ENCODE measurements at regions not wholly inside any gene's neighbourhood (a gene's known extent, or its start where the extent isn't known, plus 50 kb on each side); places are given as distances from the start of the nearest gene placed in this dataset.
A peak's percentile ranks its signal among the peaks of the same experiment; 100 is the strongest.
"Not testable (repeated sequence)": the region's sequence is repeated elsewhere in the genome, so short reads cannot be mapped to it uniquely, and the experiment has no call there.

GRCh38 chr16:29141586-29142324, 156.9 kb downstream of the LAT start:
- DNase-seq (ENCODE audit: insufficient read length, low spot score), result no peak
- TF ChIP-seq POLR2A (IDR thresholded peaks at IDR 0.05; ENCODE audit: low read depth, low read length) (no peak), POLR2AphosphoS5 (IDR thresholded peaks at IDR 0.05; ENCODE audit: low read depth, low read length) (no peak), TAF1 (IDR thresholded peaks at IDR 0.05; ENCODE audit: low read depth, low read length) (no peak), SPI1 (IDR thresholded peaks at IDR 0.05; ENCODE audit: low read depth, low read length) (no peak), PAX5 (IDR thresholded peaks at IDR 0.05; ENCODE audit: insufficient read depth, low read length, severe bottlenecking) (no peak), POU2F2 (IDR thresholded peaks at IDR 0.05; ENCODE audit: low read depth, low read length) (no peak)
- FAIRE-seq, result no peak

- FAIRE-seq; DNase-seq (ENCODE audit: insufficient read length, low spot score): not testable (repeated sequence)
These were observed 156.3 kb downstream of the LAT start for GRCh38 chr16:29141121-29141520.

DNA sequence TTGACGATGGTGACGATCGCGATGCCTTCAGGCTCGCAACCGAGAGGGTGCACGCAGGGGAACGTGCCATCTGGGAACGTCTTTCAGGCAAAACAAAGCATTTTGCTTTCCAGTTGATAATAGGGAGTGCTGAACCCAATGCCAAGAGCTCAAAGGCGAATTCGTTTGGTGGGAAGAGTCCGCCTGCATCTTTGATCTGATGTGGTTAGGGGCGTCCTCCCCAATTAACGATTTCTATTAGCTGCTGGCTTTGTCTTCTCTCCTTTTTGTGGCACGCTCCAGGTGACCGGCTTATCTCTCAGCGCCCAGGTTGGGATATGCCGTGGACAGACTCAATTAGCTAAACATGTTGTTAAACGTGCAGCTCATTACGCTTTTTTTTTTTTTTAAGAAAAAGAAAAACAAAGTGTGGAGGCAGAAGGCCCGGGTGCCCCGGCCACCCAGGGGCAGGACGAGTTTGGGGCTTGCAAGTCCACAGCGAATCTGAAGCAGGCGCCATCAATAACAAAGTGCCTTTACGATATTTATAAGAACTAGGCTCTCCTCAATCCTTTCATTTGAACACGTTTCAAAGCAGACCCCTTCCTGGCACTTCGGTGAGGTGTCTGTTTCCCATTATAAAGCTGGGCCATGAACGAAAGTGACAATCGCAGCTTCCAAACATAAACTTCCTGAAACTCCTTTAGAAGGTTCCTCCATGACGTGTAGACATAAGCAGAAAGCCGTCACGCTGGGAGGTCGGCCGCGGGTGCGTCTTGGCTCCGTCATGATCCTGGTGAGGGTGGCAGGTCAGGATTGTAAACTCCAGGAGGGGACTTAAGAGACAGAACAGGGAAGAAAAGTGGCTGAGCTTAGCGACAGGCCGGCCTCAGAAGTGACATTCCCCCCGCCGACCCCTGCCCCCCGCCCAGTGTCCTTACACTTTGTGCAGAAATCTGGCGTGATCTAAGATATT, 155.3 kb downstream of the LAT start:
- FAIRE-seq, result peak; percentile 58

GRCh38 chr16:29139261-29139802, 154.5 kb downstream of the LAT start:
- no peak for DNase-seq (ENCODE audit: insufficient read length, low spot score)
- no peak for FAIRE-seq
- TF ChIP-seq POLR2AphosphoS5 (IDR thresholded peaks at IDR 0.05; ENCODE audit: low read depth, low read length) (no peak), TAF1 (IDR thresholded peaks at IDR 0.05; ENCODE audit: low read depth, low read length) (no peak), SPI1 (IDR thresholded peaks at IDR 0.05; ENCODE audit: low read depth, low read length) (no peak), POU2F2 (IDR thresholded peaks at IDR 0.05; ENCODE audit: low read depth, low read length) (no peak), PAX5 (IDR thresholded peaks at IDR 0.05; ENCODE audit: insufficient read depth, low read length, severe bottlenecking) (no peak), POLR2A (IDR thresholded peaks at IDR 0.05; ENCODE audit: low read depth, low read length) (no peak)

More for the DNA sequence above, 155.3 kb downstream of the LAT start:
- not testable (repeated sequence) for DNase-seq (ENCODE audit: insufficient read length, low spot score)

DNA sequence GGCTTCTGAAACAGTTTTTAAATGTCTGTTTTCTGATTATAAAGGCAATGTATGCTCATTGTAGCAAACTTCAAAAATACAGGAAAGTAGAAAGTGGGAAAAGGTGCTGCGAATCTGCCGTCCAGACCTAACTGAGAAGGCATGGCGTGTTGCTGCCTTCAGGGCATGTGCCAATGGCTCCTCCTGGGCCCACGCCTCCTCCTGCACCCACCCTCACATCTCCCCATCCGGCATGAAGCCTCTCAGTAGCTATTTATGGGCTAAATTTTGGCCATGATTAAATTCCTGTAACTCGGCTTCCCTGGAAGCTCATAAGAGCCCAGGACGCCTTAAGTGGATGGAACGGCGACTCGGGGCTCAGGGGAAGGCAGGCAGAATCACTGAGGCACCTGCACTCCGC, 153.8 kb downstream of the LAT start:
- FAIRE-seq; DNase-seq (ENCODE audit: insufficient read length, low spot score): not testable (repeated sequence)

- not testable (repeated sequence) for DNase-seq (ENCODE audit: insufficient read length, low spot score)
- peak; percentile 41 for FAIRE-seq
These were observed 153.2 kb downstream of the LAT start for GRCh38 chr16:29137894-29138662.

GRCh38 chr16:29137461-29137860, 152.6 kb downstream of the LAT start:
- not testable (repeated sequence) for FAIRE-seq; DNase-seq (ENCODE audit: insufficient read length, low spot score)

- DNase-seq (ENCODE audit: insufficient read length, low spot score); FAIRE-seq: not testable (repeated sequence)
These were observed 152.1 kb downstream of the LAT start for GRCh38 chr16:29136916-29137315.

GRCh38 chr16:29136046-29136696, 151.3 kb downstream of the LAT start:
- DNase-seq (ENCODE audit: insufficient read length, low spot score); FAIRE-seq: not testable (repeated sequence)

GRCh38 chr16:29135098-29135497, 150.2 kb downstream of the LAT start:
- not testable (repeated sequence) for FAIRE-seq; DNase-seq (ENCODE audit: insufficient read length, low spot score)

GRCh38 chr16:29133681-29134430, 149.0 kb downstream of the LAT start:
- not testable (repeated sequence) for DNase-seq (ENCODE audit: insufficient read length, low spot score); FAIRE-seq

- not testable (repeated sequence) for DNase-seq (ENCODE audit: insufficient read length, low spot score); FAIRE-seq
These were observed 148.0 kb downstream of the LAT start for GRCh38 chr16:29132869-29133268.

DNA sequence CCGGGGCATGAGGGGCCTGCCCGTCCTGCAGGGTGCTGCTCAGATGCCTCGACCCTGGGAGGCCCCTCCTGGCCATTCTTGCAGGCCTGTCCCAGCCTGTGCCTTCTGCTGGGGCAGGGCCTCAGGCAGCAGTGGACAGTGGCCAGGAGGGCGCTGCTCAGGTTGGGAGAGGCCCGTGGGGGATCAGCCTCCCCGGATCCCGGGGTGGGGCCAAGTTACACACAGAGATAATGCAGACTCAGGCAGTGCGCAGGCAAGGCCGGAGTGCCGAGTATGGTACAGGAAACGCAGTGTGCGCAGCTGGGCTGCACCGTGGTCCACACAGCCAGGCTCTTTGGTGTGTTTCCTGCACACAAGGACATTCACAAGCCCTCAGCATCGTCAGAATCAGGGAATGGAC, 147.6 kb downstream of the LAT start:
- not testable (repeated sequence) for FAIRE-seq

GRCh38 chr16:29130901-29131851, 146.3 kb downstream of the LAT start:
- not testable (repeated sequence) for FAIRE-seq; DNase-seq (ENCODE audit: insufficient read length, low spot score)

More for the DNA sequence above, 147.6 kb downstream of the LAT start:
- DNase-seq (ENCODE audit: insufficient read length, low spot score), result not testable (repeated sequence)

Measured in GM12891 (cell line).